ENCODE measurements at regions not wholly inside any gene's neighbourhood (a gene's known extent, or its start where the extent isn't known, plus 50 kb on each side); places are given as distances from the start of the nearest gene placed in this dataset.

- no peak for TF ChIP-seq CTCF (conservative IDR thresholded peaks at IDR 0.05; ENCODE audit: low read depth in 2 of 2)
- TF ChIP-seq REST (IDR thresholded peaks at IDR 0.05; ENCODE audit: unreplicated experiment), result no peak
- TF ChIP-seq STAT1 (IDR thresholded peaks at IDR 0.05; ENCODE audit: unreplicated experiment), result no peak
- no peak for TF ChIP-seq JUNB (IDR thresholded peaks at IDR 0.05; ENCODE audit: unreplicated experiment)
- TF ChIP-seq POLR2AphosphoS5 (IDR thresholded peaks at IDR 0.05; ENCODE audit: low read depth), result no peak
Measured at GRCh38 chr2:150976604-150977003, 285.1 kb downstream of the RBM43 start.

All from GM23338 (cell line).